Inflammatory macrophage treated with lipopolysaccharide for 4 hours (primary cell): ENCODE measurements at regions not wholly inside any gene's neighbourhood (a gene's known extent, or its start where the extent isn't known, plus 50 kb on each side); places are given as distances from the start of the nearest gene placed in this dataset.
"Not testable (repeated sequence)": the region's sequence is repeated elsewhere in the genome, so short reads cannot be mapped to it uniquely, and the experiment has no call there.

Experiments used
- DNase-seq: peaks from one replicate; pipeline ENCODE4 v3.0.0-alpha.2; 2020

DNA sequence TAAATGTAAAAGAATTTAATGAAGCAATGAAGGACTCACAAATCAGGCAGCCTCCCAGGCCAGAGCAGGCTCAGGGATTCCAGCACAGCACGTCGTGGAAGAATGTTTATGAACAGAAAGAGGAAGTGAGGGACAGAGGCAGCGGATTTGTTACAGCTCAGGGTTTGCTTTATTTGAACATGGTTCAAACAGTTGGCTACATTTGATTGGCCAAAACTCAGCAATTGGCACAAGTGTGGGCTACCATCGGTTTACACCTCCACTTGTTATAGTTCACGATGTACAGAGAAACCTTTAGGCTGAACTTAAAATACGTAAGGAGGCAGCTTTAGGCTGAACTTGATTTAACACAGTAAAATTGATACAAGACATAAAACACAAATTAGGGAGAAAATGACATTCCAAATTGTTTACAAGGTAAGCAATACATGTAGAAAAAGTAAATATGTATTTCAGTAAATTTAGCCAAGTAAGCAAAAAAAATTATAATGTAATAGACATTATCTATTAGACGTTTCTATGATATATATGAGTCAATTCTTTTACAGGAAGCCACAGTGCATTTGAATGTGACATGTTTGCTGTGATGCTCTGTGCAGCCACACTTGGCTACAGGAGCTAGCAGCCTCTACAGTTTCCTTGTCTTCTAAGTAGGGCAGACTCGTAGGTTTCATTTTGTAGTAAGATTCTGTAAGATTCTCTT, 126.5 kb downstream of the ADSS2 start:
- DNase-seq, result peak; percentile 80

DNA sequence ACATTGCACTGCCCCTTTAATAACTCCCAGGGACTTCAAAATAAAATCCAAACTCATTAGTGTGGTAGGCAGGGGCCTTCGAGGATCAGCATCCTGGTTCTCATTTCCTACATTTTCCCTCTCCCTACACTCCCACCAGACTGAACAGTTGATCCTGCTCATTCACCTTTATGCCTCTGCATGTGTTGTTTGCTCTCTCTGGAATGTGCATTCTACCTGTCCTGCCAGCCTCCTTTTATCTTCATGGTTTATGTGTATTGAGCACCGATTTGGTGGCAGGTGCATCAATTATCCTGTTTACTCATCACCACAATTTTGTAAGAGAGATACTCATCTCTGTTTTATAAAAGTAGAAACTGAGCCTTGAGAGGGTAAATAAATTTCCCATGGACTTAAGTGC, 125.0 kb downstream of the ADSS2 start:
- no peak for DNase-seq

DNA sequence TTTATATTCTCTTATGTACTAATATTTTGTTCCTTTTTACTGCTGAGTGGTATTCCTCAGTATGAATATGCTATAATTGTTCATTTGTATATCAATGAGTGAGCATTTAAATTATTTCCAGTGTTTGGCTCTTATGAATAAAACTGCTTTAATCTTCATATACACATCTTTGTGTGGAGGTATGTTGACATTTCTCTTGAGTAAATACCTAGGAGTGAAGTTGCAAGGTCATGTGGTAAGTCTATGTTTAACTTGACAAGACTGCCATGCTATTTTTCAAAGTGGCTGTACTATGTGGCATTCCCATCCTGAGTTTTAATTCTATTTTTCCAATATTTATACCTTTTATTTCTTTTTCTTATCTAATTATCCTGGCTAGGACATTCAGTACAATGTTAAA, 124.2 kb downstream of the ADSS2 start:
- DNase-seq, result no peak

DNA sequence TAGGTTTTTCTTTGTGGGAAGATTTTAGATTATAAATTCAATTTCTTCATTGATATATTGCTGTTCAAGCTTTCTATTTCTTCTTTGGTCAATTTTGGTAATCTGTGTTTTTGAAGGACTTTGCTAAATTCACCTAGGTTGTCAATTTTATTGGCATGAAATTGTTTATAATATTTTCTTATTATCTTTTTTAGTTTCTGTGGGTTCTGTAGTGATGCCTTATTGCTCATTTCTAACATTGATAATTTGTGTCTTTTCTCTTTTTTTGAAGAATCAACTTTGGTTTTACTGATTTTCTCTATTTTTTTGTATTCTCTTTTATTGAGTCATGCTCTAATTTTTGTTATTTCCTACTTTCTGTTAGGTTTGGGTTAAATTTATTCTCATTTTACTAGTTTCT, 123.2 kb downstream of the ADSS2 start:
- DNase-seq, result no peak

DNA sequence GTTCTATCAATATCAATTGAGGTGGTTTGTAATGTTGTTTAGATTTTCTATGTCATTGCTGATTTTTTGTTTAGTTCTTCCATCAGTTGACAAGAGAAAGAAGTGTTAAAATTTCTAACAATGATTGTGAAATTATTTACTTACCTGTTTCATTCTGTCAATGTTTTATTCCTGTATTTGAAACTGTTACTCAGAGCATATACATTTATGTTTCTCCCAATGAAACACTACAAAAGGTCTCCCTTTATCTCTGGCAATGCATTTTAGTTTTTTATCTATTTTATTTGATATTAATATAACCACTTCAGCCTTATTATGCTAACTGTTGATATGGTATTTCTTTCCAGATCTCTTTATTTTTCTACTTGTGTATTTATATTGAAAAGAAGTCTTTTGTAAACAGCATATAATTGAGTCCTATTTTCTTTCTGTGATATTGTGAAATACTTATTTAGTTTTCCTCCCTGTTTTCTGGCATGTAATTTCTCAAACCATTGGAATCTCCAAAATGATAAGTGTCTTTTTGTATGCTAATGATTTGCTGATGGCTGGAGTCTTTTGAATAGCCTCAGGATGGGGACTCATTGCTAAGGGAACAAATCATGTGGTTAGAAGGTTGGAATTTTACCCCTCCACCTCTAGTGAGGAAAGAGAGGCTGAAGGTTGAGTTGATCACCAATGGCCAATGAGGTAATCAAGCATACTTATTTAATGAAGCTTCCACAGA, 122.0 kb downstream of the ADSS2 start:
- no peak for DNase-seq

DNA sequence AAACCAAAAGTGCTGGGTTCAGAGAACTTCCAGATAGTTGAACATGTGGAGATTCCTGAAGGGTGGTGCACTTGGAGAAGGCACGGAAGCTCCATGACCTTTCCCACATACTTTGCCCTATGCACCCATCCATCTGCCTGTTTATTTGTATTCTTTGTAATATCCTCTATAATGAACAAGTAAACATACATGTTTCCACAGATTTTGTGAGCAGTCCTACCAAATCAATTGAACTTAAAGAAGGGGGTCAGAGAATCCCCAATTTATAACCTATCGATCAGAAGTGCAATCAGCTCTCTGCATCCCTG, 121.4 kb downstream of the ADSS2 start:
- DNase-seq, result no peak

DNA sequence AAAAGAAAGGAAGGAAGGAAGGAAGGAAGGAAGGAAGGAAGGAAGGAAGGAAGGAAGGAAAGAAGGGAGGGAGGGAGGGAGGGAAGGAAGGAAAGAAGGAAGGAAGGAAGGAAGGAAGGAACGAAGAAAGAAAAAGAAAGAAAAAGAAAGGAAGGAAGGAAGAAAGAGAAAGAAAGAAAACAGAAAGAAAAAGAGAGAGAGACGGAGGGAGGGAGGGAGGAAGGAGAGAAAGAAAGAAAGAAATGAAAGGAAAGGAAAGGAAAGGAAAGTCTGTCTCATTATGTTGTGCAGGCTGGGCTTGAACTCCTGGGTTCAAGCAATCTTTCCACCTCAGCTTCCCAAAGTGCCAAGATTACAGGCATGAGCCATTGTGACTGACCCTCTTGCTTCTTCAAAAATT, 118.9 kb downstream of the ADSS2 start:
- DNase-seq, result not testable (repeated sequence)

DNA sequence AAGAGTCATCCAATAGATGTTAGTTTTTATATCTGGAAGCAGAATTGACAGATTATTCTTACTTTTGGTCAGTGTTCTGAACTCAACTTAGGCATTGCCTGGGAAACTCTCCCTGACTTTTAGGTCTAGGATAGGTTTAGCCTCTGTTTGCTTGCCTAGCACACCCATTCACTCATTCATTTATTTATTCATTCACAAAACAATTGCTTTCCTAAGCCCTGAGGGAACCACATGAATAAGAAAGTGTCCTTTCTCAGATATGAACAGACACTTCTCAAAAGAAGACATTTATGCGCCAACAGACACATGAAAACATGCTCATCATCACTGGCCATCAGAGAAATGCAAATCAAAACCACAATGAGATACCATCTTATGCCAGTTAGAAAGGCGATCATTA, 117.4 kb downstream of the ADSS2 start:
- not testable (repeated sequence) for DNase-seq

DNA sequence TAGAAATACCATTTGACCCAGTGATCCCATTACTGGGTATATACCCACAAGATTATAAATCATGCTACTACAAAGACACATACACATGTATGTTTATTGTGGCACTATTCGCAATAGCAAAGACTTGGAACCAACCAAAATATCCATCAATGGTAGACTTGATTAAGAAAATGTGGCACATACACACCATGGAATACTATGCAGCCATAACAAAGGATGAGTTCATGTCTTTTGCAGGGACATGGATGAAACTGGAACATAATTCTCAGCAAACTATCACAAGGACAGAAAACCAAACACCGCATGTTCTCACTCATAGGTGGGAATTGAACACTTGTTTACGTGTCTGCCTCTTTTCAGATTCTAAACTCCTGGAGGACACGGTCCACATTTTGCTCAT, 116.9 kb downstream of the ADSS2 start:
- not testable (repeated sequence) for DNase-seq

DNA sequence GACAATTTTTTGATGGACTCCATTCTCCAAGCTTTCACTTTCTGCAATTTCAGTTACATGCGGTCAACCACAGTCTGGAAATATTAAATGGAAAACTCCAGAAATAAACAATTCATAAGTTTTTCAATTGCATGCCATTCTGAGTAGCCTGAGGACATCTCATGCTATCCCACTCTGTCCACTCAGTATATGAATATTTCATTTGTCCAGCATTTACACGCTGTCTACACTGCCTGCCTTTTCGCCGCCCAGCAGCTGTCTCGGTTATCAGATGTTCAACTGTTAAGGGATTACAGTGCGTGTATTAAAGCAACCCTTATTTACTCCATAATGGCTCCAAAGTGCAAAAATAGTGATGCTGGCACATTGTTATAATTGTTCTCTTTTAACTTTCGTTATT, 116.3 kb downstream of the ADSS2 start:
- DNase-seq, result no peak

DNA sequence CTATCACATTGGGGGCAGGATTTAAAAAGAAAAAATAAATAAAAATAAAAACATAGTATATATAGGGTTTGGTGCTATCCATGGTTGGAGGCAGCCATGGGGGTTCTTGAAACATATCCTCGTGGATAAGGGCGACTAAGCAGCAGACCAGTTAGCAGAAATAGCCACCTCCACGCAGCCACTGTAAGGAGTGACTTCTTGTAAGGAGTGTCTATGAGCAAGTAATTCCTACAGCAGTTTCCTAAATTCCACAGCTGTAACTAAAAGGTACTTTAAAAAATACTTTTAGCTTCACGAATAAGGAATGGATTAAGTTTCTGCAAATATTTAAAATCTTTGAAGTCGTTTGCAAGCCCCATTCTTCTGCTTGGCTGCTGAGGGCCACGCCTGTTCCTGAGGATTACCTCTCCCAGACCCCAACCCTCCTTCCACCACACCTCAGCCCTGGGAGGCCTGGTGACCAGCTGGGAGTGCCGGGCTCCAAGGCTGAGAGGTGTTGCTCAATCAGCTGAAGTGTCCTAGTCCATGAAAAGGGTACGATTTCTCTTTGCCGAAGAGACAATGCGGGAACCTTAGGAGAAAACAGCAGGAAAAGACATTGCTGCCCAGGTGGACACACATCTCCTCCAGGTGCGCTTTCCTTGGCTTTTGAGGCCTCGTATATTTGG, 115.3 kb downstream of the ADSS2 start:
- DNase-seq, result no peak

DNA sequence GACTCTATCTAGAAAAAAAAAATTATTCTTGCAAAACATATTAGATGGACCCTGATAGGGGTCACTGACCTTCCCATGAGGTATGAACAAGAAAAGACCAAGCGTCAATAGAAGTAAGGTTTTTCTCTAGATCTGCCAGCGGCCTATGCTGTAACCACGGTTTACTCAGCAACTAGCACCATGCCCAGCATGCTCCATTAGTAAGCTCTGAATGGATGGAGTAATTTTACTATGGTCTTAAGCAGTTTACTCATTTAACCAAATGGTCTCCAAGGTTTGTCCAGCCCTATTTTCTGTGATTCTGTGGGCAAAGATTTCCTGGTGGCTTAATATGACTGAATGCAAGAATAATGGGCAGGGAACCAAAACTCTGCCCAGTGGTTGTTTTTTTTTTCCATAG, 113.9 kb downstream of the ADSS2 start:
- no peak for DNase-seq

DNA sequence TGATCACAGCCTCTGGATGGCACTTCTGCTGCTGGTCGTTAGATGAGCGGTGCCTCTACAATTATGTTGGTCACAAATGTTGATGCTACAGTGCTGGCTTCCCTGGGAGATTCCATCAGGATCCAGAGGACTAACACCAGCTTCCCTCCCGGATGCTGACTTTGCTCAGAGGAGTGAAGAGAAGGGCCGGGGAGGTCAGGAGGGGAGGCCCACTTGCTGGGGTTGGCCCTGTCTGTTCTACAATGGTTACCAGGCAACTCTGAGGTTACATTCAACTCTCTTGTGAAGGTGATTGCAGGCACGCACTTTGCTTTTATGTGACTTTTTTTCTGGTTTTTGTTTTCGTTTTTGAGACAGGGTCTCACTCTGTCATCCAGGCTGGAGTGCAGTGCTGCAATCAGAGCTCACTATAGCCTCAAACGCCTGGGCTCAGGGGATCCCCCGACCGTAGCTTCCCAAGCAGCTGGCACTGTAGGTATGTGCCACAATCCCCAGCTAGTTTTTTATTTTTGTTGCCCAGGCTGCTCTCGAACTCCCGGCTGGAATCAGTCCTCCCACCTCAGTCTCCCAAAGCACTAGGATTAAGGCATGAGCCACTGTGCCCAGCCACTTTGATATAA, 112.5 kb downstream of the ADSS2 start:
- DNase-seq, result no peak

DNA sequence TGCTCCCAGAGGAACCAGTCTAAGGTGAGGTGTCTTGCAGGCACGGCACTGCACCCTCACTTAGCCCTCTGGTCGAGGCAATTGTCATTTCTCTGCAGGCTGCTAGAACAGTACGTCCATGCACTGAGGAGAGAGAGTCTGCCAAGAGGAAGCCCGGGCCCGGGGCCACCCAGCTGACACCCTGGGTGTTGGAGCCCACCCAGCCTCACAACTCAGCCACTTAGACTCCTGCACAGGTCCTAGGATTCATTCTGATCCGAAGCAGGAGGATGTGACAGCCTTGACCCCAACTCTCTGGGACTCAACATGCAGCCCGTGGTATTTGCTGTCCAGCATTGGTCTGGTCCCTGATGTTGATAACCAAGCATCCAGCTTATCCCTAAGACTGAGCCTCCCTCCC, 111.9 kb downstream of the ADSS2 start:
- no peak for DNase-seq

DNA sequence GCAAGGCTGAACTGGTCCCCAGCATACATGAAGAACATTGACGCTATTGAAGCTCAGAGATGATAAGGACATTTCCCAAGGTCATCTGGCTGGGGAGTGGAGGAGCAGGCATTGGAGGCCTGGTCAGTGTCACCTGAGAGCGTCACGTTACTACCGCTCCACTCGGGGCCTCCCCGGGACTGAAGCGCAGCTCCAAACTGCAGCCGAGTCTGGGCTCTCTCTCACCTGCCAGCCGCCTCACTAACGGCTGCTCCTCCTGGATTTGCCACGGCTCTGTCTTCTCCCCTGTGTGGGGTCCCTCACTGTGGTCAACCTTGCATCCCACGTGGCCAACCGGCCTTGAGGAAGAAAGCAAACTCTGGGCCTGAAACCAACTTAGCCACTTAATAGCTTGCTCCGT, 111.3 kb downstream of the ADSS2 start:
- no peak for DNase-seq

DNA sequence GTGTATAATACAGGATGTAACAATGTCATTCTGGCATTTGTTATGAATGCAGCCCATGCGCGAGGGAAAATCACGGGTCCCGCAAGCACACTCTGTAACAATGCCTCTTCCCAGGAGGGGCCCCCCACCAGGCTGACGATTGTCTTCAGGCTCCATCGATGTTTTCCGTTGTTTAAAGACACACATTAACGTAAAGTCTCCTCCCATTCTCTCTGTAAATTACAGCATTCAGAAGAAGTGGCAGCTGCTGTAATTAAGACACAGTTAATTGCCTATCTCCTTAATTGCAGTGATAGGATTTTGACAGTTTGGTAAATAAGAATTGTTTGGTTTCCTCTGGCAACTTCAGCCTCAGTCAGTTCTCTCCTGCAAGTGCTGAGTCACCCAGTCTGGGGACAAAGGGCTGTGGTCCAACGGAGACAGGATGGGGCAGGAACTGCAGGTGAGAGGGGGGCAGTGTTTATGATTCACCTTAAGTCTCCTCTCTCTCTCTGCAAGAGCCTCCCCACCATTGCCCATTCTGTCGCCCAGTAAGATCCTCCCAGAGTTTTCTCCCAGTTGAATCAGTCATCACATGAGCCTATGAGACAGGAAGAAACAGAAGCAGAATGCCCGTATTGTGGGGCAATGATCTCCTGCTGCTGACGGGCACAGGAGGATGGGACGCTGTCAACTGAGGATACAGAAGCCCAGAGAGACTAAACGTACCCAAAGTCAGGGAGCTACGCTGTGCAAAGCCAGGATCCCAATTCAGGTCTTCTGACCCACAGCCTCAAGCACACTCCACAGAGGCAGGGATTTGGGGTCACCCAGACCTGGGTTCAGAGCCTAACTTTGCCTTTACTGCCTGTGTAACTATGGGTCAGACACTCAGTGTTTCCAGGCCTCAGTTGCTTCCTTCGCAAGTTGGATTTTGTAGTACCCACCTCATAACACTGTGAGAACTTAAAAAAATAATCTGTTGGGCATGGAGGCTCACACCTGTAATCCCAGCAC, 110.0 kb downstream of the ADSS2 start:
- DNase-seq, result peak; percentile 86

DNA sequence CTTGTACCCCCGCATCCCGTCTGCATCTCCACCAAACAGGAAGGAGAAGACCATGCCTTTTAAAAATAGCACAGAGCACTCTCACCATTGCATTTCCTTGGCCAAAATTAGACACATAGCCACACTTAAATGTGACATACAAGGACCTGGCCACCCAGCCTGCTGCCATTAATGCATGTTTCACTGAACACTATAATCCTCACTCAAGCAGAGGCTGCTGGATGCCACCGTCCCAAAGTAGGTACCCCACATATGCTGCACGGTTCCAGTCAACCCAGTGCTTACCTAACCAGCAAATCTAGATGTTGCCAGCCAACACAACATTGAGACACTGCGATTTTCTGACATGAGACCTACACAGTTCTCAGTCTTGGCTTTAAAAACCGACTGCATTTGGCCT, 107.7 kb downstream of the ADSS2 start:
- DNase-seq, result no peak

DNA sequence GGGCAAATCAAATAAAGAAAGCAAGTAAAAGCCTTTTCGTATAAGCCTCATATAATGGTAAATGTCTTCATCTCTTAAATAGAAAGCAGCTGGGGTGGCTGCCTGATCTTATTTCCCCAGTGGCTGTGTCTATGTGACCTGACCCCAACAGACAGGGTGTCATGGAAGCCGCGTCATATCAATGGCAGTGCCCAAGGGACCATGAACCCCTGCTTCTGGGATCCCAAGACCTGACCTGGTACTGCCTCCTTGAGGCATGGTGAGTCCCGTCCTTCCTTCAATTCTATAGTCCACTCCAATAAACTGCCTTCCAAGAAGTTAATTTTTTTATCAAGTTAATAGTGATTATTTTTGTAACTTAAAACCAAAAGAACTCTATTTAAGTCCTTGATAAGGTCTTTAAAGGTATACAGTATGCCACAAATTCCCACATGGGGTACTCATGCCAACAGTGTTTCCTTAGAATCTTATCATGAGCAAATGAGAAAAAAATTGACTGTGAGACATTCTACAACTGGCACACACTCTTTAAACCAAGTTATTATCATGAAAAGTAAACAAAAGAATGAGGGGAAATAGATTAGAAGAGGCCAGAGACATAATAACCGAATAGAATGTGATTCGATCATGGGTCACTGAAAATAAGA, 104.6 kb downstream of the ADSS2 start:
- DNase-seq, result no peak

DNA sequence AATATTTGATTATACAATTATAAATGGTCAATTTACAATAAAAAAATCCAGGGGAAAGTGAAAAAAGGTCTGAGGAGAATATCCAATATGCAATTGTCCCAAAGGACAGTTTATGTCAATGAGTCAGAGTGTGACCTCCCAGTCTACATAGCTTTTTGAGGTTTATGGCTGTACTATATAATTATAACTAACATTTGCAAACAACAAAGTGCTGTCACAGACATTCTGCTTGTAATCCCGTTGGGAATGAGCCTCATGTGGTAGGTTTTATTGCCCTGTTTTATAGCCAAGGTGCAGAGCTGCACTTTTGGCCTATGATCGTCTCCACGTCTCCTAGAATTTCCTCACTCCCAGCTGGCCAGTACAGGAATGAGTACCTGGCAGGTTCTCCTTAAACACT, 103.8 kb downstream of the ADSS2 start:
- DNase-seq, result no peak

DNA sequence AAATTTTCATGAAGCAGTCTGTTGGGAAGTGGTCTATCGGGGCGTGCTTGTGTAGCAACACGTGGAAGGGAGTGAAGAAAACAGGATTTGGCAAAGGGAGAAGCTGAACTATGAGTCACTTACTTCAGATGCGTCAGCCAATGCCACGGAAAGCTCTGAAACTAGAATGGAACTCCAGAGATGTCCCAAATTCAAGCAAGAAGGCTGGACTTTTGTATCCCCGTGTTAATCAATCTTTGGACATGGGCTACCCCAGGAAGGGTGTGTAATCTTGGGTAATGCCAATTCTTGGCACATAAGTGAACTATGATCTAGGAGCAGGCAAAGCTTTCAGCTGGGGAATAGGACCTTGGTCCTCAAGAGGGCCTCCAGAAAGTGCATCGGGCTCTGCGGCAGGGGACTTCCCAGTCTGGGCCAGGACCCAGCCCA, 102.6 kb downstream of the ADSS2 start:
- peak; percentile 92 for DNase-seq

DNA sequence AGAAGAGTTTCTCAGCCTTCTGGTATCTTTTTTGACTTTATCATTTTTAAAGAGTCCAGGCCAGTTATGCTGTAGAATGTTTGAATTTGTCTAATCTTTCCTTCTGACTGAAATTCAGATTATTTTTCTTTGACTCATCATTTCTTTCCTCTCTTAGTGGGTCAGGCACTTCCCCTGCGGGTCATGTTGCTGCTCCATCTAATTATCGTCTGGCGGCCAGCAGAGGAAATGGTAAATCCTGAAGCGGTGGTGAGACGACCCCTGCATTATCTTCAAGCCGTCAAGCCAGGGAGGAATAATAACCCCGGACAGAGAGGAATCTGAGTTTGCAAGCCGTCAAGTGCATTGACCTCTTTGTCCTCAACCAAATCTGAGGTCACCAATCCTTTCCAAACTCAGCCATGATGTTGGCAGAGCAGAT, 102.1 kb downstream of the ADSS2 start:
- no peak for DNase-seq

DNA sequence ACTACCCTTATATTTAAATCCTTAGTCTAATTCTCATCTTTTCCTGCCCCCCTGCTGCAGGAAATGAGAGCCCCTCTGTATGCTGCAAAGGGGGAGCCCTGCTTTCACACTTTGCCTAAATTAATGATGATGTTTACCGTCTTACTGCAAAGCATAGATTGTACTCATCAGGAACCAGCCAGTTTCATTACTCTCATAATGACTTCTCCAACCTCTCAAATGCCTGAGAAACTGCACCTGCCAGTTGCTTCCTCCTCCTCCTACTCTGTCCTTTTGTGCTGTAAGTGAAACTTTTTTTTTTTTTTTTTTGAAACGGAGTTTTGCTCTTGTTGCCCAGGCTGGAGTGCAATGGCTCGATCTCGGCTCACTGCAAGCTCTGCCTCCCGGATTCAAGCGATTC, 101.7 kb downstream of the ADSS2 start:
- DNase-seq, result peak; percentile 79
